Heart left ventricle (tissue), 13 donors: ENCODE measurements at regions not wholly inside any gene's neighbourhood (a gene's known extent, or its start where the extent isn't known, plus 50 kb on each side); places are given as distances from the start of the nearest gene placed in this dataset.

ENCODE experiments used
- POLR2A ChIP-seq, 2 donors: fragments of 450-650 bp; IDR thresholded peaks; one replicate each; pipeline ENCODE4 v1.6.1; 2017; ENCODE audit warnings: antibody characterized with exemption in 2 of 2, mild to moderate bottlenecking in 2 of 2, moderate library complexity in 2 of 2
- TF ChIP-seq, protein P1 (sequence below), 12 donors: fragments of 200-600 bp; sonication (generic) in 4 of 12; IDR thresholded peaks; one replicate each; pipeline versions ENCODE4 v1.5.0 to v1.8.0; 2018 to 2022; ENCODE audit warnings: antibody characterized with exemption in 12 of 12, mild to moderate bottlenecking in 5 of 12
- donor health status: ischemic (EF 13 %, LVEDD 7.1; RV severe dilation, severe dysfunction).
- donor health status: DM: no; HTN: yes; CAD: no.
- donor health status: DM: no; HTN: no; CAD: no.
- donor health status: ischemic (EF 25% LVEDD 6.9; RV normal size, moderate dysfunction).
- donor health status: ischemic (EF 25% LVEDD 5.7; RV mildly dilated, moderate dysfunction).
- donor health status: ischemic (EF 35%, LVEDD 5.7; RV mildly dilated, moderate dysfunction).
- donor health status: nonischemic (EF 11% LVEDD 7.7; RV severe dilation, severe dysfunction).
- donor health status: DM: yes; HTN: yes; CAD: no.
- donor health status: PGD.
- donor health status: ischemic (EF 29% LVEDD 5.4; RV normal size, mild dysfunction).
- donor health status: nonischemic (EF 23%, LVEDD 6.1; RV moderate dilation, normal function).

GRCh38 chr6:11339380-11339779, 106.9 kb upstream of the NEDD9 start:
- TF ChIP-seq, protein P1, sequence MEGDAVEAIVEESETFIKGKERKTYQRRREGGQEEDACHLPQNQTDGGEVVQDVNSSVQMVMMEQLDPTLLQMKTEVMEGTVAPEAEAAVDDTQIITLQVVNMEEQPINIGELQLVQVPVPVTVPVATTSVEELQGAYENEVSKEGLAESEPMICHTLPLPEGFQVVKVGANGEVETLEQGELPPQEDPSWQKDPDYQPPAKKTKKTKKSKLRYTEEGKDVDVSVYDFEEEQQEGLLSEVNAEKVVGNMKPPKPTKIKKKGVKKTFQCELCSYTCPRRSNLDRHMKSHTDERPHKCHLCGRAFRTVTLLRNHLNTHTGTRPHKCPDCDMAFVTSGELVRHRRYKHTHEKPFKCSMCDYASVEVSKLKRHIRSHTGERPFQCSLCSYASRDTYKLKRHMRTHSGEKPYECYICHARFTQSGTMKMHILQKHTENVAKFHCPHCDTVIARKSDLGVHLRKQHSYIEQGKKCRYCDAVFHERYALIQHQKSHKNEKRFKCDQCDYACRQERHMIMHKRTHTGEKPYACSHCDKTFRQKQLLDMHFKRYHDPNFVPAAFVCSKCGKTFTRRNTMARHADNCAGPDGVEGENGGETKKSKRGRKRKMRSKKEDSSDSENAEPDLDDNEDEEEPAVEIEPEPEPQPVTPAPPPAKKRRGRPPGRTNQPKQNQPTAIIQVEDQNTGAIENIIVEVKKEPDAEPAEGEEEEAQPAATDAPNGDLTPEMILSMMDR (IDR thresholded peaks at IDR 0.05): no peak
- no peak for TF ChIP-seq POLR2A (IDR thresholded peaks at IDR 0.05)
